GM12878 (cell line): ENCODE measurements at regions not wholly inside any gene's neighbourhood (a gene's known extent, or its start where the extent isn't known, plus 50 kb on each side); places are given as distances from the start of the nearest gene placed in this dataset.

Experiments
- BHLHE40 ChIP-seq, 2 experiments: fragments of 450-650 bp in 1 of 2; IDR thresholded peaks; 2 replicates each; pipeline ENCODE4 v1.6.1; 2011 to 2017; ENCODE audit warnings: low read depth in 2 of 2, borderline replicate concordance in 1 of 2, improper control_type of control experiment in 1 of 2, low read length in 1 of 2, mild to moderate bottlenecking in 1 of 2
- CHD2 ChIP-seq: IDR thresholded peaks from 2 replicates; pipeline ENCODE4 v1.6.1; 2011; ENCODE audit warnings: low read depth, low read length, improper control_type of control experiment, borderline replicate concordance
- NBN ChIP-seq: fragments of 450-650 bp; IDR thresholded peaks from 2 replicates; pipeline ENCODE4 v1.6.1; 2016
- PAX5 ChIP-seq: IDR thresholded peaks from 2 replicates; pipeline ENCODE4 v1.6.1; 2011; ENCODE audit warnings: low read depth, low read length, borderline replicate concordance
- STAT3 ChIP-seq: IDR thresholded peaks from 2 replicates; pipeline ENCODE4 v1.6.1; 2011; ENCODE audit warnings: low read depth, low read length, improper control_type of control experiment
- TF ChIP-seq, protein P1 (sequence below), 3 experiments: IDR thresholded peaks in 2 of 3; conservative IDR thresholded peaks in 1 of 3; 2 replicates each; pipeline ENCODE4 v1.5.1; 2011; ENCODE audit warnings: low read depth in 3 of 3, low read length in 3 of 3, mild to moderate bottlenecking in 3 of 3, control low read depth in 2 of 3, moderate library complexity in 2 of 3, inconsistent platforms in 1 of 3, mixed read lengths in 1 of 3; ENCODE audit not compliant: control insufficient read depth in 2 of 3, insufficient read depth in 1 of 3; ENCODE audit errors: extremely low read depth in 1 of 3
- TF ChIP-seq, protein P2 (sequence below): IDR thresholded peaks from 2 replicates; pipeline ENCODE4 v1.6.1; 2011; ENCODE audit warnings: low read depth, mild to moderate bottlenecking, low read length, moderate library complexity, borderline replicate concordance; ENCODE audit errors: extremely low read depth

DNA sequence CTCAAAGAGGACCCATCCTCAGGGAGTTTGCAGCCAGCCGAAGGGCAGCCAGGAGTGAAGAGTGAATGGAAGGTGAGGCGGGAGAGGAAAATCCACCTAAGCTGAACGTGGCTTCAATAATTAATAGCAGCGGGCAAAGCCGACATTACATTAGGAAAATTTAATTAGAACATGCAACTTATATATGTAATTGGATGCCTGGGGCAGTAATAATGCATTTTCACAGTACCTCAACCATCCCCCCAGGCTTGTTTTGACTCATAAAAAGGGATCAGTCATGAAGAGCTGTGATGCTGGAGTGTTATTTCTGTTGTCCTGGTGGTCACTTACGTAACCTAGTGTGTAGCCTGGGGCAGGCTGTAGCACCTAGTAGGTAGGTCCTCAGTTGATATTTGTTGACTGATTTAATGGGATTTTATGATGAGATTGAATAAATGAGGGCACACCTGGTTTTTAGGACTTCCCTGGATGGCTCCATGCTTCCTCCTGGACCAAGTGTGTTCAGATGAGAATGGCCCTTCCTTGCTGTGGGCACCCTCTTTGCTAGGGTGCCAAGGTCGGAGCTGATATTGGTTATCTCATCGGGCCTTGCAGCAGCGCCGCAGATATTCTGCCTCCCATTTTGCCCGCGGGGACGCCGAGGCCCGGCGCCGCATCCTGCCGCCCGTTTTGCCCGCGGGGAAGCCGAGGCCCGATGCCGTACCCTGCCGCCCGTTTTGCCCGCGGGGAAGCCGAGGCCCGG is 128.8 kb downstream of the CDH26 start:
- TF ChIP-seq, protein P1, sequence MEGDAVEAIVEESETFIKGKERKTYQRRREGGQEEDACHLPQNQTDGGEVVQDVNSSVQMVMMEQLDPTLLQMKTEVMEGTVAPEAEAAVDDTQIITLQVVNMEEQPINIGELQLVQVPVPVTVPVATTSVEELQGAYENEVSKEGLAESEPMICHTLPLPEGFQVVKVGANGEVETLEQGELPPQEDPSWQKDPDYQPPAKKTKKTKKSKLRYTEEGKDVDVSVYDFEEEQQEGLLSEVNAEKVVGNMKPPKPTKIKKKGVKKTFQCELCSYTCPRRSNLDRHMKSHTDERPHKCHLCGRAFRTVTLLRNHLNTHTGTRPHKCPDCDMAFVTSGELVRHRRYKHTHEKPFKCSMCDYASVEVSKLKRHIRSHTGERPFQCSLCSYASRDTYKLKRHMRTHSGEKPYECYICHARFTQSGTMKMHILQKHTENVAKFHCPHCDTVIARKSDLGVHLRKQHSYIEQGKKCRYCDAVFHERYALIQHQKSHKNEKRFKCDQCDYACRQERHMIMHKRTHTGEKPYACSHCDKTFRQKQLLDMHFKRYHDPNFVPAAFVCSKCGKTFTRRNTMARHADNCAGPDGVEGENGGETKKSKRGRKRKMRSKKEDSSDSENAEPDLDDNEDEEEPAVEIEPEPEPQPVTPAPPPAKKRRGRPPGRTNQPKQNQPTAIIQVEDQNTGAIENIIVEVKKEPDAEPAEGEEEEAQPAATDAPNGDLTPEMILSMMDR (IDR thresholded peaks at IDR 0.05 in 2 of 3, conservative IDR thresholded peaks at IDR 0.05 in 1 of 3; ENCODE audit: control insufficient read depth in 2 of 3, extremely low read depth in 1 of 3, insufficient read depth in 1 of 3, low read depth in 3 of 3, low read length in 3 of 3): no peak
- TF ChIP-seq NBN (no peak), STAT3 (no peak), PAX5 (no peak), BHLHE40 (IDR thresholded peaks at IDR 0.05; ENCODE audit: borderline replicate concordance in 1 of 2, low read depth in 2 of 2, low read length in 1 of 2) (no peak), CHD2 (no peak)
- TF ChIP-seq, protein P2, sequence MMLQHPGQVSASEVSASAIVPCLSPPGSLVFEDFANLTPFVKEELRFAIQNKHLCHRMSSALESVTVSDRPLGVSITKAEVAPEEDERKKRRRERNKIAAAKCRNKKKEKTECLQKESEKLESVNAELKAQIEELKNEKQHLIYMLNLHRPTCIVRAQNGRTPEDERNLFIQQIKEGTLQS: no peak
